Naive thymus-derived CD4-positive, alpha-beta T cell (primary cell): ENCODE measurements at regions not wholly inside any gene's neighbourhood (a gene's known extent, or its start where the extent isn't known, plus 50 kb on each side); places are given as distances from the start of the nearest gene placed in this dataset.
"Not testable (repeated sequence)": the region's sequence is repeated elsewhere in the genome, so short reads cannot be mapped to it uniquely, and the experiment has no call there.

Experiments
- ATAC-seq: fragments of 150-1000 bp; cut with Tn5 transposase; 2 replicates; pipeline ENCODE4 v1.10.0; 2021; ENCODE audit warnings: mild to moderate bottlenecking, moderate library complexity
- CTCF ChIA-PET: fragments of 350-600 bp; sonication (Branson Sonifier 250); formaldehyde crosslinking; loops from one replicate; lab custom pipeline; 2021; ENCODE audit warnings: antibody characterized with exemption; lab: Charles Lee
- POLR2A ChIA-PET: fragments of 350-600 bp; sonication (Branson Sonifier 250); formaldehyde crosslinking; loops from one replicate; lab custom pipeline; 2021; ENCODE audit warnings: antibody characterized with exemption, inconsistent platforms; lab: Charles Lee
- DNase-seq, 9 donors: peaks; one replicate each; pipeline versions ENCODE4 v3.0.0 to v3.0.0-alpha.2; 2020 to 2022; ENCODE audit warnings: mixed read lengths in 1 of 9
- H3K27ac ChIP-seq: one replicate; pipeline ENCODE4 v1.7.0; 2013; ENCODE audit warnings: mild to moderate bottlenecking, low read depth, low read length, moderate library complexity
- H3K27me3 ChIP-seq, 2 donors: one replicate each; pipeline ENCODE4 v1.7.0; 2013; ENCODE audit warnings: low read length in 2 of 2, mild to moderate bottlenecking in 2 of 2, moderate library complexity in 2 of 2; ENCODE audit not compliant: control insufficient read depth in 2 of 2, insufficient read depth in 2 of 2
- H3K36me3 ChIP-seq, 3 experiments: 1 replicate in 2 of 3; 2 replicates in 1 of 3; pipeline ENCODE4 v1.7.0; 2013; ENCODE audit warnings: low read length in 3 of 3, mild to moderate bottlenecking in 3 of 3, moderate library complexity in 1 of 3; ENCODE audit not compliant: insufficient read depth in 3 of 3, control insufficient read depth in 2 of 3
- H3K4me1 ChIP-seq, 2 donors: one replicate each; pipeline ENCODE4 v1.7.0; 2013; ENCODE audit warnings: low read length in 2 of 2, mild to moderate bottlenecking in 2 of 2, moderate library complexity in 1 of 2; ENCODE audit not compliant: control insufficient read depth in 2 of 2, insufficient read depth in 2 of 2
- H3K4me3 ChIP-seq: 2 replicates; pipeline ENCODE4 v1.7.0; 2013; ENCODE audit warnings: mild to moderate bottlenecking, low read length
- H3K9me3 ChIP-seq, 3 experiments: 1 replicate in 2 of 3; 2 replicates in 1 of 3; pipeline ENCODE4 v1.7.0; 2013; ENCODE audit warnings: low read length in 3 of 3; ENCODE audit not compliant: control insufficient read depth in 2 of 3
- H3K27ac Mint-ChIP-seq, 9 donors: one replicate each; pipeline ENCODE4 v1.8.0; 2020 to 2022; ENCODE audit warnings: mixed read lengths in 9 of 9, mild to moderate bottlenecking in 8 of 9, moderate library complexity in 5 of 9, inconsistent platforms in 2 of 9
- H3K27me3 Mint-ChIP-seq, 5 donors: one replicate each; pipeline ENCODE4 v1.8.0; 2021 to 2022; ENCODE audit warnings: mixed read lengths in 5 of 5, mild to moderate bottlenecking in 1 of 5
- H3K36me3 Mint-ChIP-seq, 5 donors: one replicate each; pipeline ENCODE4 v1.8.0; 2020 to 2022; ENCODE audit warnings: mixed read lengths in 5 of 5, mild to moderate bottlenecking in 3 of 5, inconsistent platforms in 1 of 5
- H3K4me1 Mint-ChIP-seq, 7 donors: one replicate each; pipeline ENCODE4 v1.8.0; 2020 to 2022; ENCODE audit warnings: mixed read lengths in 7 of 7, mild to moderate bottlenecking in 3 of 7, inconsistent platforms in 1 of 7
- H3K4me3 Mint-ChIP-seq, 10 donors: one replicate each; pipeline ENCODE4 v1.8.0; 2020 to 2022; ENCODE audit warnings: mild to moderate bottlenecking in 10 of 10, mixed read lengths in 10 of 10, moderate library complexity in 6 of 10, inconsistent platforms in 2 of 10
- H3K9me3 Mint-ChIP-seq, 11 donors: one replicate each; pipeline ENCODE4 v1.8.0; 2020 to 2022; ENCODE audit warnings: mixed read lengths in 11 of 11, mild to moderate bottlenecking in 4 of 11, inconsistent platforms in 1 of 11, moderate library complexity in 1 of 11
- intact Hi-C, 2 donors: fragments of 100-400 bp; cut with micrococcal nuclease; formaldehyde crosslinking; loops; one replicate each; pipeline ENCODE4 v1.15.1; 2023

GRCh38 chr7:67489881-67490280 is 493.2 kb downstream of the TYW1 start:
- DNase-seq = no peak
- Mint-ChIP-seq H3K27ac (no peak overlapping the region), H3K27me3 (peaks cover 0 to 4% (median 3%) of the 10 kb centered on the region in 5 donors), H3K4me1 (peaks cover 0 to 3% (median 2%) of the 10 kb centered on the region in 7 donors), H3K4me3 (no peak overlapping the region), H3K36me3 (no peaks in the 10 kb centered on the region), H3K9me3 (peaks cover 0 to 38% (median 9%) of the 10 kb centered on the region in 11 donors)
- ChIA-PET CTCF (no interaction called here), POLR2A (no interaction called here)
- H3K4me1 ChIP-seq = no peaks in the 10 kb centered on the region
- H3K27ac ChIP-seq = no peak overlapping the region
- no peaks in the 10 kb centered on the region for H3K9me3 ChIP-seq
- no peak overlapping the region for H3K4me3 ChIP-seq
- H3K36me3 ChIP-seq = no peaks in the 10 kb centered on the region
- no peaks in the 10 kb centered on the region for H3K27me3 ChIP-seq
- intact Hi-C loops = no loop called here
- no peak for ATAC-seq

DNA sequence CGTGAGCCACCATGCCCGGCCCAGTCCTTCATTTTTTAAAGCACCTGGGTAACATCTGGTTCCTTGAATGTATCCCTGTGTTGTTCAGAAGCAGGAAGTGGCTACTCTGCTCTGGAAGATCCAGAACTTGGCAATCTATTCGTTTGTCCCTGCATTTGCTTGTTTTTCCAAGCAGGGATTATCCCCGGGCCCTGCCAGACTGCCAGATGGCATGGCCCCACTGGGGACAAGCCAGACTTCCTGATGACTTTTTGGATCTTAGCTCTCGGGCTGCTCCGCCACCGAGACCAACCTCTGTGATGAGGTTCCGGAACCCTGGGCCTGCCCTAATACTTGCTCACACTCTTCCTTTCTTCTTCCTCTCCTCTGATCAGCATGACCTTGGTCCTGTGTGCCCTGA is 496.7 kb downstream of the TYW1 start:
- peaks cover 0 to 7% (median 0%) of the 10 kb centered on the region in 5 donors for H3K27me3 Mint-ChIP-seq
- no peak overlapping the region for H3K4me3 Mint-ChIP-seq
- intact Hi-C loops = no loop called here
- DNase-seq (no peak), ATAC-seq (no peak)
- no peak overlapping the region for H3K27ac Mint-ChIP-seq
- H3K27ac ChIP-seq = no peak overlapping the region
- CTCF ChIA-PET = no interaction called here
- peaks cover 0 to 63% (median 16%) of the 10 kb centered on the region in 11 donors for H3K9me3 Mint-ChIP-seq
- H3K27me3 ChIP-seq = no peaks in the 10 kb centered on the region
- no peaks in the 10 kb centered on the region for H3K4me1 Mint-ChIP-seq
- H3K36me3 ChIP-seq = no peaks in the 10 kb centered on the region
- H3K4me3 ChIP-seq = no peak overlapping the region
- peaks cover 0 to 4% (median 0%) of the 10 kb centered on the region in 5 donors for H3K36me3 Mint-ChIP-seq
- H3K4me1 ChIP-seq = no peaks in the 10 kb centered on the region
- POLR2A ChIA-PET = no interaction called here
- no peaks in the 10 kb centered on the region for H3K9me3 ChIP-seq

- Mint-ChIP-seq H3K27me3 (peaks cover 0 to 7% (median 0%) of the 10 kb centered on the region in 5 donors), H3K4me3 (no peak overlapping the region), H3K36me3 (peaks cover 0 to 4% (median 0%) of the 10 kb centered on the region in 5 donors), H3K9me3 (peaks cover 0 to 54% (median 12%) of the 10 kb centered on the region in 11 donors), H3K4me1 (no peaks in the 10 kb centered on the region), H3K27ac (no peak overlapping the region)
- H3K4me1 ChIP-seq = no peaks in the 10 kb centered on the region
- intact Hi-C loops = no loop called here
- H3K36me3 ChIP-seq = no peaks in the 10 kb centered on the region
- no peaks in the 10 kb centered on the region for H3K9me3 ChIP-seq
- H3K4me3 ChIP-seq = no peak overlapping the region
- POLR2A ChIA-PET = no interaction called here
- DNase-seq = no peak
- CTCF ChIA-PET = no interaction called here
- H3K27ac ChIP-seq = no peak overlapping the region
- no peaks in the 10 kb centered on the region for H3K27me3 ChIP-seq
- no peak for ATAC-seq
These were observed 500.0 kb downstream of the TYW1 start for GRCh38 chr7:67496589-67496988.

- H3K4me3 Mint-ChIP-seq = peak overlapping the region in 1 of 10 donors; percentile 16
- H3K36me3 ChIP-seq, ATAC-seq, H3K9me3 ChIP-seq, H3K4me1 Mint-ChIP-seq, POLR2A ChIA-PET, H3K4me1 ChIP-seq, H3K27ac Mint-ChIP-seq, intact Hi-C loops, H3K36me3 Mint-ChIP-seq, DNase-seq, H3K27ac ChIP-seq, CTCF ChIA-PET, H3K27me3 ChIP-seq, H3K4me3 ChIP-seq, H3K27me3 Mint-ChIP-seq: not testable (repeated sequence)
- peaks cover 0 to 42% (median 7%) of the 10 kb centered on the region in 11 donors for H3K9me3 Mint-ChIP-seq
These were observed 501.3 kb downstream of the TYW1 start for GRCh38 chr7:67497914-67498313.

GRCh38 chr7:67502929-67503328 is 506.3 kb downstream of the TYW1 start:
- Histone ChIP-seq H3K36me3 (no peaks in the 10 kb centered on the region), H3K4me1 (no peaks in the 10 kb centered on the region), H3K4me3 (no peak overlapping the region), H3K27ac (no peak overlapping the region), H3K9me3 (no peaks in the 10 kb centered on the region), H3K27me3 (no peaks in the 10 kb centered on the region)
- DNase-seq = no peak
- H3K4me3 Mint-ChIP-seq = no peak overlapping the region
- ChIA-PET CTCF (no interaction called here), POLR2A (no interaction called here)
- H3K27ac Mint-ChIP-seq = no peak overlapping the region
- intact Hi-C loops = no loop called here
- H3K4me1 Mint-ChIP-seq = no peaks in the 10 kb centered on the region
- H3K36me3 Mint-ChIP-seq = no peaks in the 10 kb centered on the region
- H3K27me3 Mint-ChIP-seq = peaks cover 0 to 8% (median 0%) of the 10 kb centered on the region in 5 donors
- H3K9me3 Mint-ChIP-seq = peaks cover 0 to 30% (median 7%) of the 10 kb centered on the region in 11 donors
- ATAC-seq = no peak

GRCh38 chr7:67505449-67505848 is 508.8 kb downstream of the TYW1 start:
- intact Hi-C loops = no loop called here
- H3K36me3 Mint-ChIP-seq = no peaks in the 10 kb centered on the region
- POLR2A ChIA-PET = no interaction called here
- Histone ChIP-seq H3K27me3 (no peaks in the 10 kb centered on the region), H3K4me3 (no peak overlapping the region), H3K27ac (no peak overlapping the region), H3K36me3 (no peaks in the 10 kb centered on the region), H3K9me3 (no peaks in the 10 kb centered on the region), H3K4me1 (no peaks in the 10 kb centered on the region)
- no peak overlapping the region for H3K4me3 Mint-ChIP-seq
- no peaks in the 10 kb centered on the region for H3K4me1 Mint-ChIP-seq
- CTCF ChIA-PET = no interaction called here
- no peak for DNase-seq
- H3K27me3 Mint-ChIP-seq = peaks cover 0 to 8% (median 0%) of the 10 kb centered on the region in 5 donors
- no peak overlapping the region for H3K27ac Mint-ChIP-seq
- no peak for ATAC-seq
- peaks cover 0 to 27% (median 6%) of the 10 kb centered on the region in 11 donors for H3K9me3 Mint-ChIP-seq

DNA sequence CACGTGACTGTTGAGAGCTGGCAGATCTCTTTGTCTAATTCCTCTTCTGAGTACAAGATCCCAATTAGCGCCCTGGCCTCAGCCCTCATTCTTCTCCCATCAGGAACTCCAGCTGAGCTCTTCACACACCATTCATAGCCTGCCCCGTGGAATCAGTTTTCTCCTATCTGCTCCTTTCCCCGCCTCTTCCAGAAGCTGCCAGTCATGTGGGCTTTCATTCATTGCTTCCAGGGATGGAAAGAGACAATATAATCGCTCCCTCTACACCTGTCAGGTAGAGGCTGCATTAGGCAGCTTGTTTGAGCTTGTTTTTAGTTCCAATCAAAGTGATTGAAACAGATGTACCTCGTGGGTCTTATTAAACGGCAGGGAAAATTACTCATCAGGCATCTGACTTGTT is 515.8 kb downstream of the TYW1 start:
- intact Hi-C loops = no loop called here
- POLR2A ChIA-PET = no interaction called here
- no peak overlapping the region for H3K4me3 Mint-ChIP-seq
- Histone ChIP-seq H3K36me3 (no peaks in the 10 kb centered on the region), H3K4me3 (no peak overlapping the region), H3K9me3 (no peaks in the 10 kb centered on the region), H3K27ac (no peak overlapping the region), H3K27me3 (no peaks in the 10 kb centered on the region), H3K4me1 (no peaks in the 10 kb centered on the region)
- CTCF ChIA-PET = no interaction called here
- peaks cover 0 to 26% (median 8%) of the 10 kb centered on the region in 11 donors for H3K9me3 Mint-ChIP-seq
- H3K4me1 Mint-ChIP-seq = no peaks in the 10 kb centered on the region
- no peaks in the 10 kb centered on the region for H3K36me3 Mint-ChIP-seq
- H3K27me3 Mint-ChIP-seq = peaks cover 0 to 4% (median 0%) of the 10 kb centered on the region in 5 donors
- DNase-seq (no peak), ATAC-seq (no peak)
- H3K27ac Mint-ChIP-seq = no peak overlapping the region
